Neuronal stem cell (in vitro differentiated cells): ENCODE measurements at regions not wholly inside any gene's neighbourhood (a gene's known extent, or its start where the extent isn't known, plus 50 kb on each side); places are given as distances from the start of the nearest gene placed in this dataset.

Experiments
- DNase-seq: peaks from one replicate; pipeline ENCODE4 v3.0.0-alpha.2; 2013; ENCODE audit warnings: low spot score
- H2AFZ ChIP-seq: one replicate; pipeline ENCODE4 v1.6.1; 2013; ENCODE audit warnings: mild to moderate bottlenecking, low read length, inconsistent platforms
- H2AK5ac ChIP-seq: 2 replicates; pipeline ENCODE4 v1.6.1; 2013; ENCODE audit warnings: low read depth, mild to moderate bottlenecking, inconsistent platforms, low read length, moderate library complexity, mixed read lengths
- H2BK120ac ChIP-seq: 2 replicates; pipeline ENCODE4 v1.6.1; 2013; ENCODE audit warnings: low read depth, mild to moderate bottlenecking, inconsistent platforms, low read length, moderate library complexity, mixed read lengths
- H2BK12ac ChIP-seq: one replicate; pipeline ENCODE4 v1.6.1; 2013; ENCODE audit warnings: low read length, inconsistent platforms
- H2BK15ac ChIP-seq: 2 replicates; pipeline ENCODE4 v1.6.1; 2013; ENCODE audit warnings: mild to moderate bottlenecking, low read length, inconsistent platforms, mixed read lengths
- H2BK5ac ChIP-seq: one replicate; pipeline ENCODE4 v1.6.1; 2013; ENCODE audit warnings: inconsistent platforms, mild to moderate bottlenecking, low read length, moderate library complexity
- H3K14ac ChIP-seq: one replicate; pipeline ENCODE4 v1.6.1; 2013; ENCODE audit warnings: low read length, inconsistent platforms
- H3K18ac ChIP-seq: 2 replicates; pipeline ENCODE4 v1.6.1; 2013; ENCODE audit warnings: low read length, inconsistent platforms
- H3K23ac ChIP-seq: 2 replicates; pipeline ENCODE4 v1.6.1; 2013; ENCODE audit warnings: low read depth, mild to moderate bottlenecking, mixed read lengths, low read length, inconsistent platforms; ENCODE audit not compliant: poor library complexity
- H3K27ac ChIP-seq: replicated peaks from 3 replicates; pipeline ENCODE4 v1.5.1; 2013; ENCODE audit warnings: low read length, inconsistent platforms
- H3K27me3 ChIP-seq, 3 experiments: 2 replicates each; pipeline ENCODE4 v1.6.1; 2013; ENCODE audit warnings: low read length in 3 of 3, mild to moderate bottlenecking in 2 of 3, inconsistent platforms in 1 of 3, low read depth in 1 of 3, mixed read lengths in 1 of 3, moderate library complexity in 1 of 3; ENCODE audit not compliant: control insufficient read depth in 3 of 3, insufficient read depth in 3 of 3
- H3K36me3 ChIP-seq, 2 donors: replicated peaks in 1 of 2; 2 replicates each; pipeline ENCODE4 v1.6.1; 2013; ENCODE audit warnings: low read length in 2 of 2; ENCODE audit not compliant: control insufficient read depth in 2 of 2, insufficient read depth in 2 of 2
- H3K4ac ChIP-seq: 2 replicates; pipeline ENCODE4 v1.6.1; 2013; ENCODE audit warnings: inconsistent platforms, mild to moderate bottlenecking, low read length, moderate library complexity
- H3K4me1 ChIP-seq, 2 donors: 1 replicate in 1 of 2; 2 replicates in 1 of 2; pipeline ENCODE4 v1.6.1; 2013; ENCODE audit warnings: low read length in 2 of 2, low read depth in 1 of 2; ENCODE audit not compliant: control insufficient read depth in 2 of 2, insufficient read depth in 1 of 2
- H3K4me2 ChIP-seq: one replicate; pipeline ENCODE4 v1.6.1; 2013; ENCODE audit warnings: mild to moderate bottlenecking, low read length, inconsistent platforms; ENCODE audit not compliant: insufficient read depth, poor library complexity, severe bottlenecking
- H3K4me3 ChIP-seq, 2 donors: 2 replicates each; pipeline ENCODE4 v1.5.1; 2013; ENCODE audit warnings: low read length in 2 of 2, mild to moderate bottlenecking in 2 of 2, inconsistent platforms in 1 of 2, moderate library complexity in 1 of 2
- H3K79me1 ChIP-seq: one replicate; pipeline ENCODE4 v1.6.1; 2013; ENCODE audit warnings: low read depth, mild to moderate bottlenecking, inconsistent platforms, low read length, moderate library complexity
- H3K9ac ChIP-seq: one replicate; pipeline ENCODE4 v1.6.1; 2013; ENCODE audit warnings: mild to moderate bottlenecking, low read depth, low read length, inconsistent platforms; ENCODE audit not compliant: poor library complexity
- H3K9me3 ChIP-seq, 2 donors: replicated peaks in 1 of 2; 2 replicates each; pipeline versions ENCODE3 to v1.6.1; 2013; ENCODE audit warnings: low read length in 2 of 2, mild to moderate bottlenecking in 2 of 2, inconsistent platforms in 1 of 2, low read depth in 1 of 2, mixed read lengths in 1 of 2, moderate library complexity in 1 of 2; ENCODE audit not compliant: control insufficient read depth in 2 of 2, insufficient read depth in 1 of 2
- H4K8ac ChIP-seq: one replicate; pipeline ENCODE4 v1.6.1; 2013; ENCODE audit warnings: low read depth, mild to moderate bottlenecking, inconsistent platforms, low read length, moderate library complexity
- H4K91ac ChIP-seq: one replicate; pipeline ENCODE4 v1.6.1; 2013; ENCODE audit warnings: low read length, low read depth, mild to moderate bottlenecking, inconsistent platforms; ENCODE audit not compliant: poor library complexity
- WGBS, 2 donors: extraction: QIAGEN DNeasy Blood & Tissue Kit; methylation state at CpG; one replicate each; pipeline ENCODE4 v1.1.7; 2013; ENCODE audit warnings: missing lambda C conversion rate in 2 of 2, mixed read lengths in 1 of 2; ENCODE audit not compliant: insufficient read length in 2 of 2, insufficient replicate concordance in 1 of 2; ENCODE audit errors: extremely low coverage in 2 of 2; 5-methylcytosine and 5-hydroxymethylcytosine counted together

- no peak overlapping the region for H2BK12ac ChIP-seq
Observed at GRCh38 chr12:105864316-105864715, 274.4 kb downstream of the NUAK1 start.

GRCh38 chr12:105864901-105865300 is 273.9 kb downstream of the NUAK1 start:
- DNase-seq = no peak
- no peak overlapping the region for H3K9ac ChIP-seq
- no peak overlapping the region for H3K23ac ChIP-seq
- no peak overlapping the region for H4K91ac ChIP-seq
- peaks cover 1 to 16% of the 10 kb centered on the region in 2 donors for H3K9me3 ChIP-seq
- no peak overlapping the region for H2BK120ac ChIP-seq
- no peaks in the 10 kb centered on the region for H3K27me3 ChIP-seq
- WGBS, 2 donors = no CpG with 5 or more reads among the region's 2 CpGs
- no peak overlapping the region for H3K4me3 ChIP-seq
- no peak overlapping the region for H2AK5ac ChIP-seq
- H3K79me1 ChIP-seq = no peaks in the 10 kb centered on the region
- no peak overlapping the region for H4K8ac ChIP-seq
- H3K4ac ChIP-seq = no peak overlapping the region
- H3K18ac ChIP-seq = no peak overlapping the region
- no peak overlapping the region for H3K27ac ChIP-seq
- H2BK5ac ChIP-seq = no peak overlapping the region
- no peak overlapping the region for H2BK12ac ChIP-seq
- H2AFZ ChIP-seq = no peak overlapping the region
- H3K14ac ChIP-seq = no peak overlapping the region
- H3K36me3 ChIP-seq = no peaks in the 10 kb centered on the region
- H3K4me2 ChIP-seq = no peak overlapping the region
- H2BK15ac ChIP-seq = no peak overlapping the region
- H3K4me1 ChIP-seq = peaks cover 2% of the 10 kb centered on the region in 2 donors

More at GRCh38 chr12:105864316-105864715, 274.4 kb downstream of the NUAK1 start:
- H3K27me3 ChIP-seq = no peaks in the 10 kb centered on the region
- no peak for DNase-seq
- H2AFZ ChIP-seq = no peak overlapping the region
- no peak overlapping the region for H3K23ac ChIP-seq
- no peak overlapping the region for H2BK120ac ChIP-seq
- no peak overlapping the region for H3K4me2 ChIP-seq
- H4K8ac ChIP-seq = no peak overlapping the region
- H3K27ac ChIP-seq = no peak overlapping the region
- H4K91ac ChIP-seq = no peak overlapping the region
- no peak overlapping the region for H2AK5ac ChIP-seq
- H3K36me3 ChIP-seq = no peaks in the 10 kb centered on the region
- H3K9me3 ChIP-seq = peaks cover 0 to 16% of the 10 kb centered on the region in 2 donors
- H3K18ac ChIP-seq = no peak overlapping the region
- no peak overlapping the region for H3K9ac ChIP-seq
- H2BK5ac ChIP-seq = no peak overlapping the region
- H3K4me3 ChIP-seq = no peak overlapping the region
- no peak overlapping the region for H3K14ac ChIP-seq
- no peaks in the 10 kb centered on the region for H3K79me1 ChIP-seq
- no CpG with 5 or more reads among the region's 4 CpGs for WGBS, 2 donors
- no peak overlapping the region for H2BK15ac ChIP-seq
- H3K4me1 ChIP-seq = peaks cover 2% of the 10 kb centered on the region in 2 donors
- no peak overlapping the region for H3K4ac ChIP-seq

- no peak overlapping the region for H3K18ac ChIP-seq
Observed at GRCh38 chr12:105865886-105866285, 272.9 kb downstream of the NUAK1 start.

GRCh38 chr12:105874121-105874520 is 264.6 kb downstream of the NUAK1 start:
- Histone ChIP-seq H2AK5ac (no peak overlapping the region), H3K27me3 (no peaks in the 10 kb centered on the region), H3K4me1 (peaks cover 0 to 7% of the 10 kb centered on the region in 2 donors), H3K36me3 (no peaks in the 10 kb centered on the region), H3K23ac (no peak overlapping the region), H3K4ac (no peak overlapping the region), H3K18ac (no peak overlapping the region), H2AFZ (no peak overlapping the region), H3K27ac (no peak overlapping the region), H2BK12ac (no peak overlapping the region), H4K8ac (no peak overlapping the region), H3K4me2 (no peak overlapping the region), H4K91ac (no peak overlapping the region), H3K79me1 (no peaks in the 10 kb centered on the region), H2BK5ac (no peak overlapping the region), H3K9ac (no peak overlapping the region), H3K4me3 (no peak overlapping the region), H2BK15ac (no peak overlapping the region), H3K9me3 (peaks cover 3 to 10% of the 10 kb centered on the region in 2 donors), H3K14ac (no peak overlapping the region), H2BK120ac (no peak overlapping the region)
- no peak for DNase-seq

More at GRCh38 chr12:105865886-105866285, 272.9 kb downstream of the NUAK1 start:
- no peak overlapping the region for H2BK5ac ChIP-seq
- H3K4ac ChIP-seq = no peak overlapping the region
- no peaks in the 10 kb centered on the region for H3K79me1 ChIP-seq
- H3K9me3 ChIP-seq = peaks cover 3 to 19% of the 10 kb centered on the region in 2 donors
- peaks cover 2% of the 10 kb centered on the region in 2 donors for H3K4me1 ChIP-seq
- no peak overlapping the region for H4K91ac ChIP-seq
- no peak overlapping the region for H4K8ac ChIP-seq
- H3K4me2 ChIP-seq = no peak overlapping the region
- no peak overlapping the region for H3K14ac ChIP-seq
- H3K27ac ChIP-seq = no peak overlapping the region
- H3K9ac ChIP-seq = no peak overlapping the region
- H2AK5ac ChIP-seq = no peak overlapping the region
- no peak overlapping the region for H2BK12ac ChIP-seq
- H3K23ac ChIP-seq = no peak overlapping the region
- no peak overlapping the region for H2BK120ac ChIP-seq
- no CpG with 5 or more reads among the region's 6 CpGs for WGBS, 2 donors
- H3K4me3 ChIP-seq = no peak overlapping the region
- no peaks in the 10 kb centered on the region for H3K36me3 ChIP-seq
- no peak overlapping the region for H2AFZ ChIP-seq
- no peak overlapping the region for H2BK15ac ChIP-seq
- DNase-seq = no peak
- H3K27me3 ChIP-seq = no peaks in the 10 kb centered on the region
